H1 (cell line): ENCODE measurements at regions not wholly inside any gene's neighbourhood (a gene's known extent, or its start where the extent isn't known, plus 50 kb on each side); places are given as distances from the start of the nearest gene placed in this dataset.

ENCODE experiments used
- POU5F1 ChIP-seq: IDR thresholded peaks from 2 replicates; pipeline ENCODE4 v1.6.1; 2011; ENCODE audit warnings: low read depth, mild to moderate bottlenecking, low read length, moderate library complexity
- RFX5 ChIP-seq: IDR thresholded peaks from 2 replicates; pipeline ENCODE4 v1.6.1; 2011; ENCODE audit warnings: low read depth, low read length, improper control_type of control experiment, borderline replicate concordance
- TAF7 ChIP-seq: optimal IDR thresholded peaks from 2 replicates; pipeline ENCODE3; 2011; ENCODE audit warnings: low read depth, mild to moderate bottlenecking, inconsistent platforms, low read length, moderate library complexity, borderline replicate concordance
- TF ChIP-seq, protein P1 (sequence below): IDR thresholded peaks from 2 replicates; pipeline ENCODE4 v1.6.1; 2011; ENCODE audit warnings: low read length, improper control_type of control experiment
- TF ChIP-seq, protein P2 (sequence below): IDR thresholded peaks from 2 replicates; pipeline ENCODE4 v1.6.1; 2012; ENCODE audit warnings: low read length, inconsistent platforms

DNA sequence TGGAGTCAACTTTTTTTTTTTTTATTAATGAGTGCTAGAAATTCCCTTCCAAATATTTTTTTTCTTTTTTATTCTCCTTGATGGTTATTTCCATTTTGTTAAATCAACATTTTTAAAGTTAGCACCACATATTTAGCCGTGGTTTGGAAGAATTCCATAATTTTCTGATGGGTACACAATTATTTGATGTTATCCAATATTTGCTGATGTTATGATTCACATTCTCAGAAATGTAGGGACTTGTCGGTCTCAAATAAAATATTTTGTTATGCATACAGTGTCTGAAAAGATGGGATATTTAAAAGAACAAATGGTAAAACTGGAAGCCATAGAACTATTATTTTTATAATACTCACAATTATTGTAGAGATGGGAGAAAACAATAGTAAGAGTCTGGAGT is 911.5 kb upstream of the GBE1 start (continued):
- TF ChIP-seq, protein P1, sequence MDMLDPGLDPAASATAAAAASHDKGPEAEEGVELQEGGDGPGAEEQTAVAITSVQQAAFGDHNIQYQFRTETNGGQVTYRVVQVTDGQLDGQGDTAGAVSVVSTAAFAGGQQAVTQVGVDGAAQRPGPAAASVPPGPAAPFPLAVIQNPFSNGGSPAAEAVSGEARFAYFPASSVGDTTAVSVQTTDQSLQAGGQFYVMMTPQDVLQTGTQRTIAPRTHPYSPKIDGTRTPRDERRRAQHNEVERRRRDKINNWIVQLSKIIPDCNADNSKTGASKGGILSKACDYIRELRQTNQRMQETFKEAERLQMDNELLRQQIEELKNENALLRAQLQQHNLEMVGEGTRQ = no peak
- TF ChIP-seq POU5F1 = no peak
- TF ChIP-seq, protein P2, sequence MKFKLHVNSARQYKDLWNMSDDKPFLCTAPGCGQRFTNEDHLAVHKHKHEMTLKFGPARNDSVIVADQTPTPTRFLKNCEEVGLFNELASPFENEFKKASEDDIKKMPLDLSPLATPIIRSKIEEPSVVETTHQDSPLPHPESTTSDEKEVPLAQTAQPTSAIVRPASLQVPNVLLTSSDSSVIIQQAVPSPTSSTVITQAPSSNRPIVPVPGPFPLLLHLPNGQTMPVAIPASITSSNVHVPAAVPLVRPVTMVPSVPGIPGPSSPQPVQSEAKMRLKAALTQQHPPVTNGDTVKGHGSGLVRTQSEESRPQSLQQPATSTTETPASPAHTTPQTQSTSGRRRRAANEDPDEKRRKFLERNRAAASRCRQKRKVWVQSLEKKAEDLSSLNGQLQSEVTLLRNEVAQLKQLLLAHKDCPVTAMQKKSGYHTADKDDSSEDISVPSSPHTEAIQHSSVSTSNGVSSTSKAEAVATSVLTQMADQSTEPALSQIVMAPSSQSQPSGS = no peak
- no peak for TF ChIP-seq RFX5
- TF ChIP-seq TAF7 = no peak
